OCI-LY1 (cell line): ENCODE measurements at regions not wholly inside any gene's neighbourhood (a gene's known extent, or its start where the extent isn't known, plus 50 kb on each side); places are given as distances from the start of the nearest gene placed in this dataset.

Experiments used
- EZH2 ChIP-seq: fragments of 200-600 bp; sonication (generic), shearing (Covaris generic); IDR thresholded peaks from 2 replicates; pipeline ENCODE4 v1.8.0; 2017; ENCODE audit warnings: borderline replicate concordance, mixed run types, mild to moderate bottlenecking, antibody characterized with exemption, low read length, moderate library complexity, mixed read lengths
- TF ChIP-seq, protein P1 (sequence below): fragments of 200-600 bp; sonication (generic), shearing (Covaris generic); IDR thresholded peaks from 2 replicates; pipeline ENCODE4 v1.5.1; 2017; ENCODE audit warnings: mild to moderate bottlenecking, antibody characterized with exemption, low read length, moderate library complexity, mixed read lengths

DNA sequence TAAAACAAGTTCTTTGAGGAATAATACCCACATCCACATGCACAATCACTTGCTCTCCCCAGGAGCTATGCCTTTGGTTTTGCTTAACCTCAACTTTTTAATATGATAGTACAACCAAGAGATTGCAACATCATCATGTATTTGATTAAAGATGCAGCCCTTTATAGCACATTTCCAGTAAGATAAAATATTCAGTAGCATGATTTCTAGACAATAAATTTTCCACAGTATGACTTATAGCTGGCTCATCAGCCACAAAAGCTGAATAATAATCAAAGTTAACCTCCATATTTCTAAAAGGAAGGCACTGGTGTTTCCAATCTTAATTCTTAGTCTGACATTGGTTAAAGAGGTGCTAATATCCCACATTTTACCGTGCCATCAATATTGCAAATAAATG is 622.5 kb downstream of the TBL1XR1 start:
- TF ChIP-seq, protein P1, sequence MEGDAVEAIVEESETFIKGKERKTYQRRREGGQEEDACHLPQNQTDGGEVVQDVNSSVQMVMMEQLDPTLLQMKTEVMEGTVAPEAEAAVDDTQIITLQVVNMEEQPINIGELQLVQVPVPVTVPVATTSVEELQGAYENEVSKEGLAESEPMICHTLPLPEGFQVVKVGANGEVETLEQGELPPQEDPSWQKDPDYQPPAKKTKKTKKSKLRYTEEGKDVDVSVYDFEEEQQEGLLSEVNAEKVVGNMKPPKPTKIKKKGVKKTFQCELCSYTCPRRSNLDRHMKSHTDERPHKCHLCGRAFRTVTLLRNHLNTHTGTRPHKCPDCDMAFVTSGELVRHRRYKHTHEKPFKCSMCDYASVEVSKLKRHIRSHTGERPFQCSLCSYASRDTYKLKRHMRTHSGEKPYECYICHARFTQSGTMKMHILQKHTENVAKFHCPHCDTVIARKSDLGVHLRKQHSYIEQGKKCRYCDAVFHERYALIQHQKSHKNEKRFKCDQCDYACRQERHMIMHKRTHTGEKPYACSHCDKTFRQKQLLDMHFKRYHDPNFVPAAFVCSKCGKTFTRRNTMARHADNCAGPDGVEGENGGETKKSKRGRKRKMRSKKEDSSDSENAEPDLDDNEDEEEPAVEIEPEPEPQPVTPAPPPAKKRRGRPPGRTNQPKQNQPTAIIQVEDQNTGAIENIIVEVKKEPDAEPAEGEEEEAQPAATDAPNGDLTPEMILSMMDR, result no peak
- no peak for TF ChIP-seq EZH2
